Activated B cell treated with CpG ODN at 0.5 μM for 24 hours (primary cell): ENCODE measurements at regions not wholly inside any gene's neighbourhood (a gene's known extent, or its start where the extent isn't known, plus 50 kb on each side); places are given as distances from the start of the nearest gene placed in this dataset.
"Not testable (repeated sequence)": the region's sequence is repeated elsewhere in the genome, so short reads cannot be mapped to it uniquely, and the experiment has no call there.

Experiments used
- ATAC-seq: fragments of 200-7000 bp; cut with Tn5 transposase; one replicate; pipeline ENCODE4 v1.10.0; 2021; ENCODE audit warnings: low read depth, mild to moderate bottlenecking, moderate library complexity
- CTCF ChIA-PET: fragments of 350-600 bp; sonication (Branson Sonifier 250); formaldehyde crosslinking; loops from one replicate; lab custom pipeline; 2021; ENCODE audit warnings: antibody characterized with exemption; lab: Charles Lee
- POLR2A ChIA-PET: fragments of 350-600 bp; sonication (Branson Sonifier 250); formaldehyde crosslinking; loops from one replicate; lab custom pipeline; 2021; ENCODE audit warnings: antibody characterized with exemption; lab: Charles Lee
- DNase-seq: peaks from one replicate; pipeline ENCODE4 v3.0.0; 2022
- H3K27ac Mint-ChIP-seq: one replicate; pipeline ENCODE4 v1.8.0; 2020; ENCODE audit warnings: mixed read lengths
- H3K27me3 Mint-ChIP-seq: one replicate; pipeline ENCODE4 v1.8.0; 2021; ENCODE audit warnings: mixed read lengths
- H3K36me3 Mint-ChIP-seq: one replicate; pipeline ENCODE4 v1.8.0; 2021; ENCODE audit warnings: low read depth, mixed read lengths
- H3K4me1 Mint-ChIP-seq: one replicate; pipeline ENCODE4 v1.8.0; 2021; ENCODE audit warnings: mixed read lengths
- H3K4me3 Mint-ChIP-seq: one replicate; pipeline ENCODE4 v1.8.0; 2020; ENCODE audit warnings: mild to moderate bottlenecking, mixed read lengths
- H3K9me3 Mint-ChIP-seq: one replicate; pipeline ENCODE4 v1.8.0; 2020; ENCODE audit warnings: mixed read lengths
- intact Hi-C: fragments of 100-400 bp; cut with micrococcal nuclease; formaldehyde crosslinking; loops from one replicate; pipeline ENCODE4 v1.15.1; 2024
- TF ChIP-seq, protein P1 (sequence below): fragments of 200-600 bp; IDR thresholded peaks from one replicate; pipeline ENCODE4 v1.8.0; 2022; ENCODE audit warnings: antibody characterized with exemption, mild to moderate bottlenecking

DNA sequence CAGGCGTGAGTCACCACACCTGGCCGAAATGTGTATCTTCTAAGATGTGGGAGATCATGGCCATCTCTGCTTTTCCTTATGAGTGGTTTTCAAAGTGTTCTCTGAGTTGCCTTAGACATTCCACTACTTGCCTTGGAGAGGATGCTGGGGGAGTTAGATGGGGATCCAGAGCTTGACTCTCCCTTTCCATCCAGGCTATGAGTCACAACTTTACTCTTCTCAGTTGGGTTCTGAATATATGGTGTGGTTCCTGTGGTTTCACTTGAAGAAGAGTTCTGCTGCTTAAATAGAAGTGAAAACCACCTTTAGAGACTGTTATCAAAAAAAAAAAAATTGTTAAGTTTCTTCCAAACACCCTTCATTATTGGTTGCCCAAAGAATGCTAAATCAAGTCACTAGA is 217.6 kb downstream of the ZNF608 start:
- ChIA-PET POLR2A (no interaction called here), CTCF (no interaction called here)
- Mint-ChIP-seq H3K27me3 (peaks cover 6% of the 10 kb centered on the region), H3K4me3 (no peak overlapping the region), H3K36me3 (no peaks in the 10 kb centered on the region), H3K9me3 (no peaks in the 10 kb centered on the region), H3K27ac (no peak overlapping the region), H3K4me1 (peaks cover 30% of the 10 kb centered on the region)
- DNase-seq (no peak), ATAC-seq (peak; percentile 35)
- TF ChIP-seq, protein P1, sequence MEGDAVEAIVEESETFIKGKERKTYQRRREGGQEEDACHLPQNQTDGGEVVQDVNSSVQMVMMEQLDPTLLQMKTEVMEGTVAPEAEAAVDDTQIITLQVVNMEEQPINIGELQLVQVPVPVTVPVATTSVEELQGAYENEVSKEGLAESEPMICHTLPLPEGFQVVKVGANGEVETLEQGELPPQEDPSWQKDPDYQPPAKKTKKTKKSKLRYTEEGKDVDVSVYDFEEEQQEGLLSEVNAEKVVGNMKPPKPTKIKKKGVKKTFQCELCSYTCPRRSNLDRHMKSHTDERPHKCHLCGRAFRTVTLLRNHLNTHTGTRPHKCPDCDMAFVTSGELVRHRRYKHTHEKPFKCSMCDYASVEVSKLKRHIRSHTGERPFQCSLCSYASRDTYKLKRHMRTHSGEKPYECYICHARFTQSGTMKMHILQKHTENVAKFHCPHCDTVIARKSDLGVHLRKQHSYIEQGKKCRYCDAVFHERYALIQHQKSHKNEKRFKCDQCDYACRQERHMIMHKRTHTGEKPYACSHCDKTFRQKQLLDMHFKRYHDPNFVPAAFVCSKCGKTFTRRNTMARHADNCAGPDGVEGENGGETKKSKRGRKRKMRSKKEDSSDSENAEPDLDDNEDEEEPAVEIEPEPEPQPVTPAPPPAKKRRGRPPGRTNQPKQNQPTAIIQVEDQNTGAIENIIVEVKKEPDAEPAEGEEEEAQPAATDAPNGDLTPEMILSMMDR = no peak
- intact Hi-C loops = loop anchor here (5.0 to 10.0 kb wide), 4 partner anchors 296 to 886 kb away; no protein-coding TSS in a partner anchor

- TF ChIP-seq, protein P1 = no peak
- H3K36me3 Mint-ChIP-seq = no peaks in the 10 kb centered on the region
- no peaks in the 10 kb centered on the region for H3K9me3 Mint-ChIP-seq
- DNase-seq (no peak), ATAC-seq (no peak)
- POLR2A ChIA-PET = interaction anchor here (0.7 kb wide), 1 partner anchor 285 kb away, joined by 9 read pairs; no protein-coding TSS in a partner anchor
- intact Hi-C loops = loop anchor here (5.0 to 10.0 kb wide), 4 partner anchors 297 to 887 kb away; no protein-coding TSS in a partner anchor
- H3K27me3 Mint-ChIP-seq = peaks cover 6% of the 10 kb centered on the region
- no peak overlapping the region for H3K27ac Mint-ChIP-seq
- no peak overlapping the region for H3K4me3 Mint-ChIP-seq
- CTCF ChIA-PET = no interaction called here
- peaks cover 30% of the 10 kb centered on the region for H3K4me1 Mint-ChIP-seq
Measured at GRCh38 chr5:124527220-124527991, 219.0 kb downstream of the ZNF608 start.

GRCh38 chr5:124526079-124526478 is 220.4 kb downstream of the ZNF608 start:
- H3K9me3 Mint-ChIP-seq, H3K27me3 Mint-ChIP-seq, H3K4me3 Mint-ChIP-seq, DNase-seq, ATAC-seq, H3K36me3 Mint-ChIP-seq, POLR2A ChIA-PET, H3K27ac Mint-ChIP-seq, CTCF ChIA-PET: not testable (repeated sequence)
- intact Hi-C loops = loop anchor here (5.0 to 10.0 kb wide), 4 partner anchors 299 to 889 kb away; no protein-coding TSS in a partner anchor
- peaks cover 30% of the 10 kb centered on the region for H3K4me1 Mint-ChIP-seq

- no peaks in the 10 kb centered on the region for H3K36me3 Mint-ChIP-seq
- ChIA-PET CTCF (interaction anchor here (0.6 to 2.4 kb wide), 7 partner anchors 55 to 1310 kb away, joined by 3 to 9 read pairs (median 4); no protein-coding TSS in a partner anchor), POLR2A (interaction anchor here (0.7 to 1.5 kb wide), 3 partner anchors 10 to 412 kb away, joined by 3 to 7 read pairs (median 3); no protein-coding TSS in a partner anchor)
- no peak for DNase-seq
- peaks cover 35% of the 10 kb centered on the region for H3K4me1 Mint-ChIP-seq
- H3K27me3 Mint-ChIP-seq = peaks cover 9% of the 10 kb centered on the region
- no peaks in the 10 kb centered on the region for H3K9me3 Mint-ChIP-seq
- peak overlapping the region; percentile 3 for H3K27ac Mint-ChIP-seq
- no peak overlapping the region for H3K4me3 Mint-ChIP-seq
- intact Hi-C loops = loop anchor here (1.0 to 10.0 kb wide), 13 partner anchors 59 to 1313 kb away; no protein-coding TSS in a partner anchor
- TF ChIP-seq, protein P1 = no peak
- peak; percentile 92 for ATAC-seq
Measured at GRCh38 chr5:124524552-124525232, 221.7 kb downstream of the ZNF608 start.

GRCh38 chr5:124523897-124524296 is 222.5 kb downstream of the ZNF608 start:
- H3K4me3 Mint-ChIP-seq = no peak overlapping the region
- H3K27ac Mint-ChIP-seq = no peak overlapping the region
- H3K27me3 Mint-ChIP-seq = peaks cover 9% of the 10 kb centered on the region
- TF ChIP-seq, protein P1 = no peak
- peaks cover 38% of the 10 kb centered on the region for H3K4me1 Mint-ChIP-seq
- CTCF ChIA-PET = interaction anchor here (0.6 to 2.4 kb wide), 7 partner anchors 60 to 1311 kb away, joined by 3 to 9 read pairs (median 4); no protein-coding TSS in a partner anchor
- POLR2A ChIA-PET = interaction anchor here (1.5 kb wide), 1 partner anchor 225 kb away, joined by 7 read pairs; no protein-coding TSS in a partner anchor
- DNase-seq = no peak
- H3K36me3 Mint-ChIP-seq = no peaks in the 10 kb centered on the region
- no peak for ATAC-seq
- H3K9me3 Mint-ChIP-seq = no peaks in the 10 kb centered on the region
- intact Hi-C loops = loop anchor here (1.0 to 10.0 kb wide), 11 partner anchors 59 to 1313 kb away; no protein-coding TSS in a partner anchor
